NCI-H748 (cell line): ENCODE measurements at regions not wholly inside any gene's neighbourhood (a gene's known extent, or its start where the extent isn't known, plus 50 kb on each side); places are given as distances from the start of the nearest gene placed in this dataset.
"Not testable (repeated sequence)": the region's sequence is repeated elsewhere in the genome, so short reads cannot be mapped to it uniquely, and the experiment has no call there.

Experiments used
- DNase-seq: peaks from one replicate; lab custom pipeline; 2025; ENCODE audit not compliant: unreplicated experiment; lab: John Stamatoyannopoulos, UW

GRCh38 chr1:229004066-229004833, 266.7 kb upstream of the RAB4A start:
- DNase-seq, result no peak

- DNase-seq, result no peak
Measured at GRCh38 chr1:229005097-229005496, 265.8 kb upstream of the RAB4A start.

GRCh38 chr1:229005556-229005955, 265.4 kb upstream of the RAB4A start:
- no peak for DNase-seq

- no peak for DNase-seq
Measured at GRCh38 chr1:229006121-229006870, 264.6 kb upstream of the RAB4A start.

GRCh38 chr1:229007167-229007566, 263.7 kb upstream of the RAB4A start:
- DNase-seq, result no peak

GRCh38 chr1:229007701-229008100, 263.2 kb upstream of the RAB4A start:
- DNase-seq, result no peak

GRCh38 chr1:229008347-229008746, 262.6 kb upstream of the RAB4A start:
- DNase-seq, result not testable (repeated sequence)

GRCh38 chr1:229011022-229011421, 259.9 kb upstream of the RAB4A start:
- DNase-seq, result no peak

GRCh38 chr1:229012823-229013222, 258.1 kb upstream of the RAB4A start:
- DNase-seq, result no peak

GRCh38 chr1:229013981-229014380, 256.9 kb upstream of the RAB4A start:
- DNase-seq, result no peak

GRCh38 chr1:229015806-229016205, 255.1 kb upstream of the RAB4A start:
- DNase-seq, result no peak

GRCh38 chr1:229017091-229017490, 253.8 kb upstream of the RAB4A start:
- no peak for DNase-seq

GRCh38 chr1:229018674-229019295, 252.1 kb upstream of the RAB4A start:
- DNase-seq, result no peak

GRCh38 chr1:229019663-229020271, 251.1 kb upstream of the RAB4A start:
- no peak for DNase-seq

GRCh38 chr1:229021034-229021433, 249.9 kb upstream of the RAB4A start:
- not testable (repeated sequence) for DNase-seq

- no peak for DNase-seq
Measured at GRCh38 chr1:229022595-229023333, 248.1 kb upstream of the RAB4A start.

GRCh38 chr1:229023651-229024300, 247.1 kb upstream of the RAB4A start:
- no peak for DNase-seq

- no peak for DNase-seq
Measured at GRCh38 chr1:229024528-229025130, 246.3 kb upstream of the RAB4A start.

- no peak for DNase-seq
Measured at GRCh38 chr1:229025576-229025975, 245.3 kb upstream of the RAB4A start.

GRCh38 chr1:229027158-229027557, 243.8 kb upstream of the RAB4A start:
- DNase-seq, result no peak
